ENCODE measurements at regions not wholly inside any gene's neighbourhood (a gene's known extent, or its start where the extent isn't known, plus 50 kb on each side); places are given as distances from the start of the nearest gene placed in this dataset.

DNA sequence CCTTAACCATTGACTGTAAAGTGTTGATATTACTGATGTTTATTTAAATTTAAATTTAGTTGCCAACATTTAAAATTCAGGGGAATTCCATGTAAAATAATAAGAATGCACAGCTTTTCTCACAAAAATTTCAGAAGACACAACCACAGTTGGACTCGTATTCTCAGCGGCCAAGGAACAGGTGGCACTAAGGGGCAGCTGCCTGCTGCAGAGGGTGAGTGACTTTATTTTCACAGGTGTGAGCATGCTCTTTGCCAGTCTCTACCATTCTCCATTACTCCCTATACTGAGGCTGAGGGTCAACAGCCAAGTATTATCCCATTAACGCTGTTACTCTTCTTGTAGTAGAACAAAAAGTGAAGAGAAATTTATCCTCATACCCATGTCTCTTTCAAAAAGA lies 92.1 kb upstream of the GADL1 start:
- peaks cover 9% of the 10 kb centered on the region for H3K4me1 ChIP-seq
- DNase-seq (no peak), ATAC-seq (no peak)
- H3K27me3 ChIP-seq (ENCODE audit: low read depth): no peaks in the 10 kb centered on the region
- H3K4me3 ChIP-seq: no peak overlapping the region
- no peaks in the 10 kb centered on the region for H3K9me3 ChIP-seq
- no peaks in the 10 kb centered on the region for H3K36me3 ChIP-seq
- no peak overlapping the region for H3K27ac ChIP-seq
- TF ChIP-seq, protein P1, sequence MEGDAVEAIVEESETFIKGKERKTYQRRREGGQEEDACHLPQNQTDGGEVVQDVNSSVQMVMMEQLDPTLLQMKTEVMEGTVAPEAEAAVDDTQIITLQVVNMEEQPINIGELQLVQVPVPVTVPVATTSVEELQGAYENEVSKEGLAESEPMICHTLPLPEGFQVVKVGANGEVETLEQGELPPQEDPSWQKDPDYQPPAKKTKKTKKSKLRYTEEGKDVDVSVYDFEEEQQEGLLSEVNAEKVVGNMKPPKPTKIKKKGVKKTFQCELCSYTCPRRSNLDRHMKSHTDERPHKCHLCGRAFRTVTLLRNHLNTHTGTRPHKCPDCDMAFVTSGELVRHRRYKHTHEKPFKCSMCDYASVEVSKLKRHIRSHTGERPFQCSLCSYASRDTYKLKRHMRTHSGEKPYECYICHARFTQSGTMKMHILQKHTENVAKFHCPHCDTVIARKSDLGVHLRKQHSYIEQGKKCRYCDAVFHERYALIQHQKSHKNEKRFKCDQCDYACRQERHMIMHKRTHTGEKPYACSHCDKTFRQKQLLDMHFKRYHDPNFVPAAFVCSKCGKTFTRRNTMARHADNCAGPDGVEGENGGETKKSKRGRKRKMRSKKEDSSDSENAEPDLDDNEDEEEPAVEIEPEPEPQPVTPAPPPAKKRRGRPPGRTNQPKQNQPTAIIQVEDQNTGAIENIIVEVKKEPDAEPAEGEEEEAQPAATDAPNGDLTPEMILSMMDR (IDR thresholded peaks at IDR 0.05): no peak
- intact Hi-C loops (cut with DNase I): no loop called here

DNA sequence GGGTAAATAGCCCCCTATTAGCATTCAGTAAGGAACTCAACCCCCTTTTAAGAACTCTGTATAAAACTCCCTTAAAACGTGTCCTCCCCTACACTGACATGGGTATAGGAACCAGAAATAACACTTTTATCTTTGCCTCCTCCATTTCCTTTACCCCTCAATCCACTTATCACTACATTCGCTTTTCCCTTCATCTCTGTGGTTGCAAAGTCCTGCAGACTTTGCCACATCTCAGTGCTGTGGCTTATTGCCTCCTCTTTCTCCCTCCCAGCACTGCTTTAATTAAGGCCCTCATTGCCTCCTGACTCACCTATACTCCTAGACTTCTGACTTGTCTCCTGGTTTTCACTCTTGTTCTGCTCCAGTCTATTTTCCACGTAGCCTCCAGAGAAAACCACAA lies 94.3 kb upstream of the GADL1 start:
- H3K27ac ChIP-seq: no peak overlapping the region
- TF ChIP-seq, protein P1 (IDR thresholded peaks at IDR 0.05): no peak

DNA sequence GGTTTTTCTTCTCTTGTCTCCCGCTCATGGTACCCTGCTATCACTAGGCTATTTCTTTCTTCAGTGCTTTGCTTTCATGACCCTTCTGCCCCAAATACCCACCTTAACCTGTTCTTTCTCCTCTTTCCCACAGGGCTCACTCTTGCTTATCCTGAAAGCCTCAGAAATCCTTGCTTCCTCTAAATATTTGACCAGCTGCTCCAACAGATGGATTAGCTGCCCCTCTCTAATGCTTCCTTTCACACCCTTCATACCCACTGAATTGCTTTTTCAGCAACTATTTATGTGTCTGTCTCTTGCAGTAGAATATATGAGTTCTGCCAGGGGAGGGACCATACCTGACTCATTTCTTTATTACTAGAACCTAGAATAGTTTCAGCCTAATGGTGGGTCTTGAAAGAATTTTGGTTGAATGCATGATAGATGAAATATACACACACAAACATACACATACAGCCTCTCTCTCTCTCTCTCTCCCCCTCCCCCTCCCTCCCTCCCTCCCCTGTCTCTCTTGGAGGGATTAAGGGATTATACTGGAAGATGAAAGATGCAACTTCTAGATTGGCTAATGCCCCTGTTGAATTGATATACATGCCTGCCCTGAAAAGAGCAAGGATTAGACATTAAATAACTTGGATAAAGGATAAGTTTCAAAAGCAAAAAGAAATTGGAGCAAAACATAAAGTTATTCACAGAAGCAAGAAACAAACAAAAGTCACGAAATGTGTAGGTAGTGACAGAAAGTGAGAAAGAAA lies 95.0 kb upstream of the GADL1 start:
- intact Hi-C loops (cut with DNase I): no loop called here
- DNase-seq: no peak
- no peak overlapping the region for H3K4me3 ChIP-seq
- TF ChIP-seq, protein P1 (IDR thresholded peaks at IDR 0.05): no peak
- H3K36me3 ChIP-seq: no peaks in the 10 kb centered on the region
- H3K27me3 ChIP-seq (ENCODE audit: low read depth): no peaks in the 10 kb centered on the region
- H3K9me3 ChIP-seq: no peaks in the 10 kb centered on the region
- no peak overlapping the region for H3K27ac ChIP-seq
- no peak for ATAC-seq
- H3K4me1 ChIP-seq: peaks cover 9% of the 10 kb centered on the region

More for the DNA sequence above, 94.3 kb upstream of the GADL1 start:
- DNase-seq (no peak), ATAC-seq (no peak)
- Histone ChIP-seq H3K4me1 (peaks cover 9% of the 10 kb centered on the region), H3K36me3 (no peaks in the 10 kb centered on the region), H3K9me3 (no peaks in the 10 kb centered on the region), H3K27me3 (ENCODE audit: low read depth) (no peaks in the 10 kb centered on the region), H3K4me3 (no peak overlapping the region)
- intact Hi-C loops (cut with DNase I): no loop called here

DNA sequence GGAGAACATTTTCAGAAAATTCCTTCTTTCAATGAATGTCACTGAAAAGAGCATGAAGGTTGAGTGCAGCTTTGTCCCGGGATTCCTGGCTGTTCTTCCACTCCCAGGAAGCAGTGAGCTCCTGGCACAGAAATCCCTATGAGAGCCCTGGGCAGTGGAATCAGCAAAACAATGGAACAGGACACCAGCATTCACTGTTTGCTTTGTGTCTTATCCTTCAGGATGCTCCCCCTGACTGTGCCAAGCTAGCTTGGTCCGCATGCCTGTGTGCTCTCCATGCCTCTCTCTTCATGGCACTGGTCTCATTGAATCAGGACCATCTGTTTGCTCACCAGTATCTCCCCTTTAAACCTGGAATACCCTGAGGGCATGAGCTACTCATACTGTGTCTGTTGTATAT lies 102.0 kb upstream of the GADL1 start:
- TF ChIP-seq, protein P1 (IDR thresholded peaks at IDR 0.05): no peak
- ATAC-seq: no peak
- no peaks in the 10 kb centered on the region for H3K4me1 ChIP-seq
- no peaks in the 10 kb centered on the region for H3K36me3 ChIP-seq
- intact Hi-C loops (cut with DNase I): no loop called here
- no peak overlapping the region for H3K4me3 ChIP-seq
- no peak overlapping the region for H3K27ac ChIP-seq
- DNase-seq: no peak
- H3K9me3 ChIP-seq: no peaks in the 10 kb centered on the region
- H3K27me3 ChIP-seq (ENCODE audit: low read depth): no peaks in the 10 kb centered on the region

DNA sequence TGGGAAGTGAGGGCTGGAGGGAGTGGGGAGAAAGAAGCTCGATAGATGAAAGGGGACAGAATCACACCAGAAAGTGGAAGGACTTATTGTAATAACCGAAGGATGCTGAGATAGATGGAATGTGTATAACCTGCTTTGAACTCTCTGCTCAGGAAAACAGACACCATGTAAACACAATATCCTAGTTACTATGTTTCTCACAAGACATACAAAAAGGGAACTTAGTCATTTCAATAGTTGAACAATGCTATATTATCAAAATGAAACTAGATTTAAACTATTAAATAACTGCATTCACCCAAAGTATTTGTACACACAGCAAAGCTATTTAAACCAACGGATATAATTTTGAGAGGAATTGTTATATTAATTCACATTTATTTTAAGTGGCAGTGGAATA lies 108.3 kb upstream of the GADL1 start:
- Histone ChIP-seq H3K4me1 (no peaks in the 10 kb centered on the region), H3K27ac (no peak overlapping the region), H3K27me3 (ENCODE audit: low read depth) (no peaks in the 10 kb centered on the region), H3K4me3 (no peak overlapping the region), H3K36me3 (no peaks in the 10 kb centered on the region), H3K9me3 (no peaks in the 10 kb centered on the region)
- ATAC-seq: no peak
- intact Hi-C loops (cut with DNase I): no loop called here
- DNase-seq: no peak
- TF ChIP-seq, protein P1 (IDR thresholded peaks at IDR 0.05): no peak
